Prostate gland (tissue), 2 donors: ENCODE measurements at regions not wholly inside any gene's neighbourhood (a gene's known extent, or its start where the extent isn't known, plus 50 kb on each side); places are given as distances from the start of the nearest gene placed in this dataset.

Experiments
- DNase-seq: peaks from one replicate; pipeline ENCODE4 v3.0.0-alpha.2; 2019; ENCODE audit warnings: low spot score
- H3K27ac ChIP-seq, 2 donors: fragments of 200-600 bp; sonication (generic); 2 replicates each; pipeline ENCODE4 v1.5.1; 2017 to 2019
- H3K27me3 ChIP-seq: fragments of 200-600 bp; sonication (generic); replicated peaks from 2 replicates; pipeline ENCODE4 v1.5.1; 2019; ENCODE audit not compliant: insufficient read depth
- H3K36me3 ChIP-seq, 2 donors: fragments of 200-600 bp; sonication (generic); 1 replicate in 1 of 2; 2 replicates in 1 of 2; pipeline versions ENCODE4 v1.5.1 to v1.8.1; 2017 to 2019
- H3K4me1 ChIP-seq: fragments of 200-600 bp; sonication (generic); replicated peaks from 2 replicates; pipeline ENCODE4 v1.5.1; 2019
- H3K4me3 ChIP-seq, 2 donors: fragments of 200-600 bp; sonication (generic); 2 replicates each; pipeline ENCODE4 v1.5.1; 2017 to 2019
- H3K9me3 ChIP-seq: fragments of 200-600 bp; sonication (generic); 2 replicates; pipeline ENCODE4 v1.5.1; 2017
- POLR2A ChIP-seq: fragments of 450-650 bp; IDR thresholded peaks from one replicate; pipeline ENCODE4 v1.6.1; 2016; ENCODE audit warnings: antibody characterized with exemption, mild to moderate bottlenecking
- POLR2AphosphoS5 ChIP-seq: sonication (generic); formaldehyde crosslinking; IDR thresholded peaks from one replicate; pipeline ENCODE4 v1.6.1; 2017; ENCODE audit warnings: antibody characterized with exemption
- WGBS: methylation state at CpG from one replicate; pipeline ENCODE4 v1.1.5; 2018; 5-methylcytosine and 5-hydroxymethylcytosine counted together
- intact Hi-C: fragments of 100-400 bp; cut with DNase I; formaldehyde crosslinking; loops from one replicate; pipeline ENCODE4 v1.14.2; 2022
- TF ChIP-seq, protein P1 (sequence below), 4 experiments: fragments of 200-600 bp in 2 of 4; fragments of 450-650 bp in 2 of 4; sonication (generic) in 2 of 4; IDR thresholded peaks; 1 replicate in 3 of 4; 2 replicates in 1 of 4; pipeline ENCODE4 v1.5.1; 2016 to 2019; ENCODE audit warnings: antibody characterized with exemption in 4 of 4, mild to moderate bottlenecking in 2 of 4, moderate library complexity in 2 of 4

DNA sequence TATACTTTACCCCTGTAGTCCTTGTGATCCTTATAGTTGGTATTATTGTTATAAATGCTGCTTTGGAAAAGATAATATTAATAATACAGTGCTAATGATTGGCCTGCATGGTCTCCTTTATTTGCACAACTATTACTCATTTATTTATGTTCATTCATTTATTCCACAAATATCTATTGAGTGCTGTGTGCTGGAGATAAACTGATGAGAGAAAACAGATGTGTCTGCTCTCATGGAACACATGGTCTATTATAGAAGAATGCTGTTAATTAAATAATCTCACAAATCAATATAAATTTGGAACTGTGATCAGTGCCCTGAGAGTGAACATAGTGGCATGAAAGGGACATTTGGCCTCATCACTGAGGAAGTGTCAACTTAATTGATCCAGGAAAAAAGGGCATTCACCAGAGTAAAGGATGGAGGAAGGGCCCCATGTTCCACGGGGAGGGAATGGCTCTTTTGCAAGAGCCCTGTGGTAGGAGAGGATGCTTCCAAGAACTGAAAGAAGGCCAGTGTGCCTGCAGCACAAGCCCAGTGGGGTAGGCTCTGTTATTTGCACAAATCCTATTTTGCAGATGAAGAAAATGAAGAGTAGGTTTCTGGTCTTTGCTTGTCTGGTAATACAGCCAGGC is 91.5 kb upstream of the STK39 start:
- no peaks in the 10 kb centered on the region for H3K36me3 ChIP-seq
- no peak for DNase-seq
- 83% methylated on average over 1 of the region's 1 CpG for WGBS
- no peaks in the 10 kb centered on the region for H3K27me3 ChIP-seq
- no peak overlapping the region for H3K4me3 ChIP-seq
- no peaks in the 10 kb centered on the region for H3K9me3 ChIP-seq
- intact Hi-C loops, result no loop called here
- H3K27ac ChIP-seq, result no peak overlapping the region
- no peaks in the 10 kb centered on the region for H3K4me1 ChIP-seq
- TF ChIP-seq, protein P1, sequence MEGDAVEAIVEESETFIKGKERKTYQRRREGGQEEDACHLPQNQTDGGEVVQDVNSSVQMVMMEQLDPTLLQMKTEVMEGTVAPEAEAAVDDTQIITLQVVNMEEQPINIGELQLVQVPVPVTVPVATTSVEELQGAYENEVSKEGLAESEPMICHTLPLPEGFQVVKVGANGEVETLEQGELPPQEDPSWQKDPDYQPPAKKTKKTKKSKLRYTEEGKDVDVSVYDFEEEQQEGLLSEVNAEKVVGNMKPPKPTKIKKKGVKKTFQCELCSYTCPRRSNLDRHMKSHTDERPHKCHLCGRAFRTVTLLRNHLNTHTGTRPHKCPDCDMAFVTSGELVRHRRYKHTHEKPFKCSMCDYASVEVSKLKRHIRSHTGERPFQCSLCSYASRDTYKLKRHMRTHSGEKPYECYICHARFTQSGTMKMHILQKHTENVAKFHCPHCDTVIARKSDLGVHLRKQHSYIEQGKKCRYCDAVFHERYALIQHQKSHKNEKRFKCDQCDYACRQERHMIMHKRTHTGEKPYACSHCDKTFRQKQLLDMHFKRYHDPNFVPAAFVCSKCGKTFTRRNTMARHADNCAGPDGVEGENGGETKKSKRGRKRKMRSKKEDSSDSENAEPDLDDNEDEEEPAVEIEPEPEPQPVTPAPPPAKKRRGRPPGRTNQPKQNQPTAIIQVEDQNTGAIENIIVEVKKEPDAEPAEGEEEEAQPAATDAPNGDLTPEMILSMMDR (IDR thresholded peaks at IDR 0.05), result no peak
- no peak for TF ChIP-seq POLR2AphosphoS5
- TF ChIP-seq POLR2A, result no peak

DNA sequence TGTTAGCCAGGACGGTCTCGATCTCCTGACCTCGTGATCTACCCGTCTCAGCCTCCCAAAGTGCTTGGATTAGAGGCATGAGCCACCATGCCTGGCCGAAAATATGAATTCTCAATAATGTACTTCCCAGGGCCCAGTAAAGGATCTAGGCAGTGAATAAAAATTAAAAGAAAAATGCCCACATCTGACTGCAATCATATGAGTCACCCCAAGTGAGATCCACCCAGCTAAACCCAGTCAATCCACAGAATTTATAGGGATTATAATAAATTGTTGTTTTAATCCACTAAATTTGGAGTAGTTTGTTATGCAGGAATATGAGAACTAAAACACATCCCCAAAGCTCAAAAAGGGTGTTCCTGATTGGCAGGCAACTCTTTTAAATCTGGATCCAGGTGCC is 93.5 kb upstream of the STK39 start:
- TF ChIP-seq POLR2AphosphoS5, result no peak
- no peak for TF ChIP-seq POLR2A
- TF ChIP-seq, protein P1 (IDR thresholded peaks at IDR 0.05), result no peak
- no peaks in the 10 kb centered on the region for H3K36me3 ChIP-seq
- no peak overlapping the region for H3K4me3 ChIP-seq
- H3K27ac ChIP-seq, result no peak overlapping the region
- no peak for DNase-seq
- no peaks in the 10 kb centered on the region for H3K27me3 ChIP-seq
- WGBS, result 94% methylated on average over 5 of the region's 5 CpGs
- intact Hi-C loops, result no loop called here
- H3K4me1 ChIP-seq, result no peaks in the 10 kb centered on the region
- H3K9me3 ChIP-seq, result no peaks in the 10 kb centered on the region

DNA sequence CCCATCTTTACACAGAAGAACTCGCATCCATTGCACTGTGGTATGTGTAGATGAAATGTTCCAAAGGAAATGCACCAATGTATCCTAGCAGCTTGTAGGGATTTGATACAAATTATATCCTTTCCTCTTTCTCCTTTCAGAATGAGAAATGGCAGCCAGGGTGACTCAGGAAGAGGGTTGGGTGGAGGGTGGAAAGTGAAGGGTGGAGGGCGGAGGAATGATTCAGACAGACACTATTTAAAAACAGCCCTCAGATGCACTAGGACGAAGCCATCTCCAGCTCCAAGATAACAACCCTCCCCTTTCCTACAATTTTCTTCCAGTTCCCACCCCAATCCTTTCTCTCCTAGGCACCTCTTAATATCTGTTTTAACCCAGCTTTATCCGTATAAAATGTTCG is 96.2 kb upstream of the STK39 start:
- intact Hi-C loops, result no loop called here
- WGBS, result 85% methylated on average over 5 of the region's 5 CpGs
- no peaks in the 10 kb centered on the region for H3K27me3 ChIP-seq

DNA sequence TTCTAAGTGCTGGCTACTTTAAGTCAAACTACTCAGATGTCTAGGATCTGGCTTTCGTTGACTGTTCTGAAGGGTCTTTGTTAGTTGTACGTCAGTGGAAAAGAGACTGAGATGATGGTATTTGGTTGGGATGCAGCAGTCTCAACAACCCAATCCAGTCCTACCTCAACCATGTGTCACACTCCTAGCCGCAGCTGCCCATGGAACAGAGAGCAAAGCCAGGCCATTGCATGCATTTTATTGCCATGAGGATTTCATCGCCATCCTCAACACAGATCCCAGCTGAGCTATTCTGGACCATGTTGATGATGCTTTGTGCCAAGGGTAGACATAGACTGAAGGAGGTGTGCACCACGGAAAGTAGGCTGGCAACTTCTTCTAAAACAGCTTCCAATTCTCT is 97.3 kb upstream of the STK39 start:
- no peak for TF ChIP-seq POLR2AphosphoS5
- TF ChIP-seq, protein P1 (IDR thresholded peaks at IDR 0.05), result no peak
- no peak for TF ChIP-seq POLR2A
- 95% methylated on average over 5 of the region's 5 CpGs for WGBS
- DNase-seq, result no peak
- Histone ChIP-seq H3K36me3 (no peaks in the 10 kb centered on the region), H3K9me3 (no peaks in the 10 kb centered on the region), H3K27ac (no peak overlapping the region), H3K4me1 (no peaks in the 10 kb centered on the region), H3K27me3 (no peaks in the 10 kb centered on the region), H3K4me3 (no peak overlapping the region)
- intact Hi-C loops, result loop anchor here (5.0 kb wide), 3 partner anchors 113 to 573 kb away; partner anchors contain the start of gene CERS6

More for the DNA sequence above, 96.2 kb upstream of the STK39 start:
- no peaks in the 10 kb centered on the region for H3K4me1 ChIP-seq
- H3K9me3 ChIP-seq, result no peaks in the 10 kb centered on the region
- H3K4me3 ChIP-seq, result no peak overlapping the region
- TF ChIP-seq, protein P1 (IDR thresholded peaks at IDR 0.05), result no peak
- TF ChIP-seq POLR2A (no peak), POLR2AphosphoS5 (no peak)
- no peak for DNase-seq
- no peak overlapping the region for H3K27ac ChIP-seq
- H3K36me3 ChIP-seq, result no peaks in the 10 kb centered on the region

DNA sequence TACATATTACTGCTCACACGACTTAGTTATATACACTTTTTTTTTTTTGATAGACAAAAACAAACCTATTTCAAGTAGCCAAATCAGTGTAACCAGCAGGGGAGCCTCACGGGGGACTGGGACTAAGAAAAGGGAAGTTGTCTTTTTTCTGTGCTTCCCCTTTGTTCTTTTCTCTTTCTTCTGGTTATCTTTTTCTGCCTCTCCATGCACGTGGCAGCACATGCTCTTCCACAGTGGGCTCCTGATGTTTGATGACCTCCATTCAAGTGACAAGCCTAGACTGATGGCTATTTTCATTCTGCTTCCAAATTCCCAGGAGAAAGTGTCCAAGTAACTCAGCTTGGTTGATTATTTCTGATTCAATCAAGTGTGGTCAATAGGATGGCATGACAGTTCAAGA is 98.2 kb upstream of the STK39 start:
- Histone ChIP-seq H3K4me1 (no peaks in the 10 kb centered on the region), H3K27me3 (no peaks in the 10 kb centered on the region), H3K9me3 (no peaks in the 10 kb centered on the region), H3K4me3 (no peak overlapping the region), H3K36me3 (no peaks in the 10 kb centered on the region), H3K27ac (no peak overlapping the region)
- WGBS, result 72% methylated on average over 3 of the region's 3 CpGs
- TF ChIP-seq, protein P1 (IDR thresholded peaks at IDR 0.05), result no peak
- TF ChIP-seq POLR2A (no peak), POLR2AphosphoS5 (no peak)
- intact Hi-C loops, result loop anchor here (5.0 kb wide), 3 partner anchors 112 to 572 kb away; partner anchors contain the start of gene CERS6
- no peak for DNase-seq
